ENCODE measurements at regions not wholly inside any gene's neighbourhood (a gene's known extent, or its start where the extent isn't known, plus 50 kb on each side); places are given as distances from the start of the nearest gene placed in this dataset.

DNA sequence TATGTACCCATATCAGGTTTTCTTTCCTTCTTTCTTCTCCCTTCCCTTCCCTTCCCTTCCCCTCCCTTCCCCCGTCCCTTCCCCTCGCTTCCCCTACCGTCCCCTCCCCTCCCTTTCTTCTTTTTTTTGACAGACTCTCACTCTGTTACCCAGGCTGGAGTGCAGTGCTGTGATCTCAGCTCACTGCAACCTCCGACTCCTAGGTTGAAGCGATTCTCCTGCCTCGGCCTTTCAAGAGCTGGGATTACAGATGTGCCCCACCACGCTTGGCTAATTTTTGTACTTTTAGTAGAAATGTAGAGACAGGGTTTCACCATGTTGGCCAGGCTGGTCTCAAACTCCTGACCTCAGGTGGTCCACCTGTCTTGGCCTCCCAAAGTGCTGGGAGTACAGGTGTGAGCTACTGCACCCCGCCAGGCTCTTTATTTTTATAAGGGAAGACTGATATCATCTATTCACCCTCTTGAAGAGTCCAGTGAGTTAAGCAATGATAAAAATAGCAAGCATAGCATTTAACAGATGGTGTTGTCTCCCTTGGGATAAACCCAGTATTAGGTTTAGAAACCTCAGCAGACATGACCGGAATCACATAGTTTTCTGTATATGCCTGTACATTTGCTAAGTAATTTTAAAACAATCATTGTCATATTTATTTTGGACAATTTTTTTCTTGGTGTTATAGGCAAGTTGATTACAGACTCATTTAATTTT, 888.4 kb downstream of the TRIB2 start:
- TF ChIP-seq, protein P1, sequence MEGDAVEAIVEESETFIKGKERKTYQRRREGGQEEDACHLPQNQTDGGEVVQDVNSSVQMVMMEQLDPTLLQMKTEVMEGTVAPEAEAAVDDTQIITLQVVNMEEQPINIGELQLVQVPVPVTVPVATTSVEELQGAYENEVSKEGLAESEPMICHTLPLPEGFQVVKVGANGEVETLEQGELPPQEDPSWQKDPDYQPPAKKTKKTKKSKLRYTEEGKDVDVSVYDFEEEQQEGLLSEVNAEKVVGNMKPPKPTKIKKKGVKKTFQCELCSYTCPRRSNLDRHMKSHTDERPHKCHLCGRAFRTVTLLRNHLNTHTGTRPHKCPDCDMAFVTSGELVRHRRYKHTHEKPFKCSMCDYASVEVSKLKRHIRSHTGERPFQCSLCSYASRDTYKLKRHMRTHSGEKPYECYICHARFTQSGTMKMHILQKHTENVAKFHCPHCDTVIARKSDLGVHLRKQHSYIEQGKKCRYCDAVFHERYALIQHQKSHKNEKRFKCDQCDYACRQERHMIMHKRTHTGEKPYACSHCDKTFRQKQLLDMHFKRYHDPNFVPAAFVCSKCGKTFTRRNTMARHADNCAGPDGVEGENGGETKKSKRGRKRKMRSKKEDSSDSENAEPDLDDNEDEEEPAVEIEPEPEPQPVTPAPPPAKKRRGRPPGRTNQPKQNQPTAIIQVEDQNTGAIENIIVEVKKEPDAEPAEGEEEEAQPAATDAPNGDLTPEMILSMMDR (IDR thresholded peaks at IDR 0.05; ENCODE audit: insufficient read depth, low read length, poor library complexity, severe bottlenecking): no peak
- no peak for TF ChIP-seq EZH2phosphoT487 (conservative IDR thresholded peaks at IDR 0.05; ENCODE audit: low read length)
